H9 (cell line): ENCODE measurements at regions not wholly inside any gene's neighbourhood (a gene's known extent, or its start where the extent isn't known, plus 50 kb on each side); places are given as distances from the start of the nearest gene placed in this dataset.

Experiments used
- DNase-seq: peaks from one replicate; pipeline ENCODE4 v3.0.0-alpha.2; 2017
- H2AFZ ChIP-seq: one replicate; pipeline ENCODE4 v1.6.1; 2013; ENCODE audit warnings: mild to moderate bottlenecking, low read length, control low read depth, moderate library complexity
- H2AK5ac ChIP-seq: 2 replicates; pipeline ENCODE4 v1.6.1; 2013; ENCODE audit warnings: low read length, control low read depth, mixed read lengths; ENCODE audit not compliant: insufficient read length
- H2BK120ac ChIP-seq: one replicate; pipeline ENCODE4 v1.6.1; 2013; ENCODE audit warnings: low read depth, mild to moderate bottlenecking, low read length, control low read depth, inconsistent platforms; ENCODE audit not compliant: poor library complexity, severe bottlenecking
- H2BK12ac ChIP-seq: 2 replicates; pipeline ENCODE4 v1.6.1; 2013; ENCODE audit warnings: low read length, control low read depth, mixed read lengths, low read depth; ENCODE audit not compliant: insufficient read length
- H2BK15ac ChIP-seq: 2 replicates; pipeline ENCODE4 v1.6.1; 2013; ENCODE audit warnings: low read depth, low read length, control low read depth
- H2BK20ac ChIP-seq: one replicate; pipeline ENCODE4 v1.6.1; 2013; ENCODE audit warnings: low read depth, mild to moderate bottlenecking, low read length, control low read depth, inconsistent platforms; ENCODE audit not compliant: poor library complexity, severe bottlenecking
- H2BK5ac ChIP-seq: 2 replicates; pipeline ENCODE4 v1.6.1; 2013; ENCODE audit warnings: low read length, control low read depth, mixed read lengths; ENCODE audit not compliant: insufficient read length
- H3K14ac ChIP-seq: 2 replicates; pipeline ENCODE4 v1.6.1; 2013; ENCODE audit warnings: low read length, control low read depth; ENCODE audit not compliant: insufficient read depth
- H3K18ac ChIP-seq: 2 replicates; pipeline ENCODE4 v1.6.1; 2013; ENCODE audit warnings: low read depth, mild to moderate bottlenecking, mixed read lengths, low read length, control low read depth; ENCODE audit not compliant: insufficient read length
- H3K23ac ChIP-seq: 2 replicates; pipeline ENCODE4 v1.6.1; 2013; ENCODE audit warnings: low read length, control low read depth, mixed read lengths, low read depth; ENCODE audit not compliant: insufficient read length
- H3K23me2 ChIP-seq: 2 replicates; pipeline ENCODE4 v1.6.1; 2013; ENCODE audit warnings: low read depth, mild to moderate bottlenecking, mixed read lengths, low read length, control low read depth; ENCODE audit not compliant: insufficient read length, poor library complexity, severe bottlenecking
- H3K27ac ChIP-seq: 2 replicates; pipeline ENCODE4 v1.5.1; 2013; ENCODE audit warnings: low read length, control low read depth, mixed read lengths, low read depth; ENCODE audit not compliant: insufficient read length
- H3K27me3 ChIP-seq: 2 replicates; pipeline ENCODE4 v1.6.1; 2013; ENCODE audit warnings: low read length, control low read depth, inconsistent platforms; ENCODE audit not compliant: insufficient read depth
- H3K4ac ChIP-seq: 2 replicates; pipeline ENCODE4 v1.6.1; 2013; ENCODE audit warnings: low read depth, mild to moderate bottlenecking, control low read depth, inconsistent platforms, low read length, moderate library complexity
- H3K4me1 ChIP-seq: 2 replicates; pipeline ENCODE4 v1.6.1; 2013; ENCODE audit warnings: low read length, control low read depth, inconsistent platforms; ENCODE audit not compliant: insufficient read depth
- H3K4me2 ChIP-seq: 2 replicates; pipeline ENCODE4 v1.6.1; 2013; ENCODE audit warnings: low read length, control low read depth, mixed read lengths; ENCODE audit not compliant: insufficient read length, insufficient read depth
- H3K56ac ChIP-seq: 2 replicates; pipeline ENCODE4 v1.6.1; 2013; ENCODE audit warnings: low read depth, mild to moderate bottlenecking, mixed read lengths, low read length, control low read depth; ENCODE audit not compliant: insufficient read length
- H3K79me1 ChIP-seq: 2 replicates; pipeline ENCODE4 v1.6.1; 2013; ENCODE audit warnings: low read depth, mild to moderate bottlenecking, moderate library complexity, low read length, control low read depth, inconsistent platforms; ENCODE audit not compliant: insufficient read depth, poor library complexity, severe bottlenecking
- H3K79me2 ChIP-seq: 2 replicates; pipeline ENCODE4 v1.6.1; 2013; ENCODE audit warnings: low read length, control low read depth, inconsistent platforms; ENCODE audit not compliant: insufficient read depth
- H3K9ac ChIP-seq: 2 replicates; pipeline ENCODE4 v1.6.1; 2013; ENCODE audit warnings: low read length, control low read depth, mixed read lengths; ENCODE audit not compliant: insufficient read length; ENCODE audit errors: extremely low read depth
- H3K9me3 ChIP-seq: one replicate; pipeline ENCODE4 v1.6.1; 2013; ENCODE audit warnings: low read depth, low read length, inconsistent platforms; ENCODE audit not compliant: control insufficient read depth
- H3T11ph ChIP-seq: one replicate; pipeline ENCODE4 v1.6.1; 2013; ENCODE audit warnings: mild to moderate bottlenecking, low read length, control low read depth, inconsistent platforms
- H4K20me1 ChIP-seq: one replicate; pipeline ENCODE4 v1.6.1; 2013; ENCODE audit not compliant: control insufficient read depth, insufficient read length, insufficient read depth
- H4K5ac ChIP-seq: 2 replicates; pipeline ENCODE4 v1.6.1; 2013; ENCODE audit warnings: low read depth, mild to moderate bottlenecking, mixed read lengths, low read length, control low read depth; ENCODE audit not compliant: insufficient read length
- H4K8ac ChIP-seq: replicated peaks from 2 replicates; pipeline ENCODE4 v1.6.1; 2013; ENCODE audit warnings: low read length, control low read depth, mixed read lengths, low read depth; ENCODE audit not compliant: insufficient read length
- H4K91ac ChIP-seq: 2 replicates; pipeline ENCODE4 v1.6.1; 2013; ENCODE audit warnings: low read depth, mild to moderate bottlenecking, moderate library complexity, mixed read lengths, low read length, control low read depth; ENCODE audit not compliant: insufficient read length
- H3K27ac Mint-ChIP-seq, 3 experiments: 2 replicates in 2 of 3; 3 replicates in 1 of 3; pipeline ENCODE4 v1.8.0; 2020 to 2021; ENCODE audit warnings: mixed read lengths in 3 of 3, mild to moderate bottlenecking in 1 of 3, moderate library complexity in 1 of 3
- H3K27me3 Mint-ChIP-seq: 2 replicates; pipeline ENCODE4 v1.8.0; 2021; ENCODE audit warnings: low read depth, mild to moderate bottlenecking, moderate library complexity, mixed read lengths
- H3K36me3 Mint-ChIP-seq, 3 experiments: 2 replicates in 2 of 3; 3 replicates in 1 of 3; pipeline ENCODE4 v1.8.0; 2020 to 2021; ENCODE audit warnings: low read depth in 3 of 3, mixed read lengths in 3 of 3; ENCODE audit not compliant: insufficient read depth in 1 of 3
- H3K4me1 Mint-ChIP-seq, 2 experiments: 2 replicates each; pipeline ENCODE4 v1.8.0; 2020; ENCODE audit warnings: mixed read lengths in 2 of 2
- H3K4me3 Mint-ChIP-seq, 2 experiments: 2 replicates in 1 of 2; 3 replicates in 1 of 2; pipeline ENCODE4 v1.8.0; 2020 to 2021; ENCODE audit warnings: mild to moderate bottlenecking in 2 of 2, mixed read lengths in 2 of 2, moderate library complexity in 1 of 2
- H3K9me3 Mint-ChIP-seq, 2 experiments: 2 replicates in 1 of 2; 3 replicates in 1 of 2; pipeline ENCODE4 v1.8.0; 2020; ENCODE audit warnings: mild to moderate bottlenecking in 2 of 2, mixed read lengths in 2 of 2, moderate library complexity in 1 of 2
- CTCF ChIP-seq: fragments of 200-600 bp; sonication (generic); conservative IDR thresholded peaks from 3 replicates; pipeline ENCODE4 v1.8.0; 2021; ENCODE audit warnings: antibody characterized with exemption, mild to moderate bottlenecking
- WGBS: extraction: QIAGEN DNeasy Blood & Tissue Kit; methylation state at CpG from one replicate; pipeline ENCODE4 v1.1.7; 2013; ENCODE audit warnings: missing lambda C conversion rate, low lambda C conversion rate, mixed read lengths; ENCODE audit not compliant: insufficient read length; ENCODE audit errors: extremely low coverage; 5-methylcytosine and 5-hydroxymethylcytosine counted together

DNA sequence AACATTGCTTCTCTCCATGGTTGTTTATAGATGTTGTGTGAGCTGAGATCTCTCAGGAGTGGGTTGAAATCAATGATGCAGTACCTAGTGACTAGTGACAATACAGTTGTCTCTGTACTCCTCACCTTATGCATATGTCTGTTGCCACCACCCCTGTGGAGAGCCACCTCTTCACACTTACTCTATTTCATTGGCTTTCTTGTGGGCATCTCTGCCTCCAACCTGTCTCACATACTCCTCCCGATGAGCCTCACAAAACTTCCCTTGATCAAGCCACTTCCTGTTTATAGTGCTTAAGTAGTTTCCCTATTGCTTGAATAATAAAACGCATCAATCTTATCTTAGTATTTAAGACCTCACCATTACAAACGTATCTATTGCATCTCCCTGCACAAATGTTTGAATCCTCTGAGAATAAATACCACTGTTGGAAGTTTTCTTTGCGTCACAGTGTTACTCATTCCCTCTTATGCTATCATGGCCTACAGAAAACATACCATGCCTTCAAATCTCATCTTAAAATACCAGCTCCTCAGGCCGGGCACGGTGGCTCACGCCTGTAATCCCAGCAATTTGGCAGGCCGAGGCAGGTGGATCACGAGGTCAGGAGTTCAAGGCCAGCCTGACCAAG, 54.7 kb upstream of the GREM2 start:
- Histone ChIP-seq H2AK5ac (no peak overlapping the region), H4K20me1 (no peaks in the 10 kb centered on the region), H4K5ac (no peak overlapping the region), H2BK12ac (no peak overlapping the region), H3K18ac (no peak overlapping the region), H3K56ac (no peak overlapping the region), H2BK20ac (no peak overlapping the region), H2BK5ac (no peak overlapping the region), H3K79me1 (no peaks in the 10 kb centered on the region), H3K27me3 (no peaks in the 10 kb centered on the region), H3K4me2 (no peak overlapping the region), H3K23me2 (no peaks in the 10 kb centered on the region), H3K4me1 (no peaks in the 10 kb centered on the region), H3K27ac (no peak overlapping the region), H3K9ac (no peak overlapping the region), H3K4ac (no peak overlapping the region), H4K91ac (no peak overlapping the region), H4K8ac (no peak overlapping the region), H3T11ph (no peak overlapping the region), H3K14ac (no peak overlapping the region), H2BK15ac (no peak overlapping the region), H3K23ac (no peak overlapping the region), H2BK120ac (no peak overlapping the region), H3K79me2 (no peaks in the 10 kb centered on the region), H3K9me3 (no peaks in the 10 kb centered on the region), H2AFZ (no peak overlapping the region)
- no peaks in the 10 kb centered on the region for H3K9me3 Mint-ChIP-seq
- no peak overlapping the region; a peak in 1 of 5 replicates for H3K4me3 Mint-ChIP-seq
- DNase-seq: no peak
- TF ChIP-seq CTCF: no peak
- H3K4me1 Mint-ChIP-seq: no peaks in the 10 kb centered on the region
- H3K36me3 Mint-ChIP-seq: no peaks in the 10 kb centered on the region
- no peak overlapping the region for H3K27ac Mint-ChIP-seq
- no peaks in the 10 kb centered on the region for H3K27me3 Mint-ChIP-seq
- WGBS: no CpG with 5 or more reads among the region's 9 CpGs
